Fibroblast of skin of left quadriceps (primary cell): ENCODE measurements at regions not wholly inside any gene's neighbourhood (a gene's known extent, or its start where the extent isn't known, plus 50 kb on each side); places are given as distances from the start of the nearest gene placed in this dataset.
"Not testable (repeated sequence)": the region's sequence is repeated elsewhere in the genome, so short reads cannot be mapped to it uniquely, and the experiment has no call there.

Experiments
- DNase-seq, 2 experiments: peaks; one replicate each; pipeline ENCODE4 v3.0.0-alpha.2; 2013; ENCODE audit warnings: low read depth in 2 of 2

DNA sequence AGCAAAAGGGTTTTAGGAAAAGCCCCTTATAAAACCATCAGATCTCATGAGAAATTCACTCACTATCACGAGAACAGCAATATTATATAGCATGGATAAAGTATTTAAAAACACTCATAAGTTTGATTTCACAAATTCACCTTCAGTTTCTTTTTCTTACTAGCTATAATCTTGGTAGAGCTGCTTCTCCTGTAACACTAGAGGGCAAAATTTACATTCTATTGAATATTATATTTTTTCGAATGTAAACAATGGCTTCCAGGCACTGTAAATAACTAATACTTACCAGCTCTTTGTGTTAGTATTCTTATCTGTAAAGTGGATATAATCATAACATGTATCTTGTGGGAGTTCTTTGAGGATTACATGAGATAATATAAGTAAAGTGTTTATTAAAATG is 259.6 kb downstream of the CCER1 start:
- DNase-seq, result no peak

- no peak for DNase-seq
Measured at GRCh38 chr12:90690120-90690519, 264.9 kb downstream of the CCER1 start.

- not testable (repeated sequence) for DNase-seq
Measured at GRCh38 chr12:90687682-90688081, 267.3 kb downstream of the CCER1 start.

DNA sequence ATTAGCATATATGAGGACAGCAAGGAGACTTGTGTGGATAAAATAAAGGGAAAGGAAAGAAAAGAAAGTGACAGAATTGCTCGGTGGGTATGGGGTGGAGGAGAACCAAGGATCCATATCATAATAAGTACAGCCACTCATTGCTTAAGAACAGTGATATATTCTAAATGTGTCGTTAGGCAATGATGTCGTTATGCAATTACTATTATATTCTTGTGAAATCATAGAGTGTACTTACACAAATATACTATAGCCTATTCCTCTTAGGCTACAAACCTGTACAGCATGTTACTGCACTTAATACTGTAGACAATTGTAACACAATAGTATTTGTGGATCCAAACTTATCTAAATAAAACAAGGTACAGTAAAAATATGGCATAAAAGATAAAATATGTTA is 271.1 kb downstream of the CCER1 start:
- no peak for DNase-seq

DNA sequence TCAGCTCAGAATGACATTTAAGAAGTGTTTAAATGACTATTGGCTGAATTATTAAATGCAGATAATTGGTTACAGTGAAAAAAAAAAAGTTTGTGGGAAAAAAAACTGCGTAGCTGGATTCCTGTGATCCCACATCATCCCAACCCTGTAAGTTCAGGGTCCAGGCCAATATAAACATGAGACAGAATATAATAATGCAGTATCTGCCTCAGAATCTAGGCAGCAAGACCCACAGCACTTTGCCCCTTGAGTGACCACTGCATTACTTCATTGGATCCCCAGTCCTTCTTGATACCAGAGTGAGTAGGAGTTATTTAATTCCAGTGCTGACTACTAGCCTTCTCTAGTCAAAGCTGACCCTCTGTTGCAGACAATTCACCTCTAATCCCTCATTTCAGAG is 272.6 kb downstream of the CCER1 start:
- peak; percentile 12 to 26 for DNase-seq

GRCh38 chr12:90679674-90680073 is 275.3 kb downstream of the CCER1 start:
- no peak for DNase-seq

GRCh38 chr12:90677552-90677951 is 277.4 kb downstream of the CCER1 start:
- DNase-seq, result no peak

DNA sequence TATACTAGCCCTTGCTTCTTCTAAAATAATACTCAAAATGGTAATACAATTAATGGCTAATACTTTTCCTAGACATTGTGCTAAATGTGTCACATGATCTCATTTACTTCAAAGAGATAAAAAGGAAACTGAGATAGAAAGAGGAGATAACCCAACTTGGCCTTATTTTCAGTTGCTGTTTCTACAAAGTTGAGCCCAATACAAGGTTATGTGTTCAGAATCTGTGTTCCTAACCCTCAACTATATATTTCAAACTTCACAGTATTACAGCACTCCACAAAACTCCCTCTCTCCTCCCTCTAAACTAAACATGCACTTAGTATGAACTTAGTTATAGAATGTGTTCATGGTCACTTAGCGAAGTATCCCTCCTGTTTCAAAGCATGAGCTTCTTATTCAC is 277.9 kb downstream of the CCER1 start:
- no peak for DNase-seq

- no peak for DNase-seq
Measured at GRCh38 chr12:90675106-90675505, 279.9 kb downstream of the CCER1 start.

GRCh38 chr12:90672081-90672480 is 282.9 kb downstream of the CCER1 start:
- no peak for DNase-seq

DNA sequence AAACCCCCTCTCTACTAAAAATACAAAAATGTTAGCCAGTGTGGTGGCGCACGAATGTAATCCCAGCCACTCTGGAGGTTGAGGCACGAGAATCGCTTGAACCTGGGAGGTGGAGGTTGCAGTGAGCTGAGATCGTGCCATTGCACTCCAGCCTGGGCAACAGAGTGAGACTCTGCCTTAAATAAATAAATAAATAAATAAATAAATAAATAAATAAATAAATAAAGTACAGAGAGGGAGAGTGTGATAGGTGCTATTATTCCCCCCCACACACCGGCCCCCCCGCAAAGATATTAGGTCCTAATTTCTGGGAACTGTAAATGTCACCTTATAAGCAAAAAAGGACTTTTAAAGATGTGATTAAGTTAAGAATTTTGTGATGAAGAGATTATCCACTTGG is 291.0 kb downstream of the CCER1 start:
- DNase-seq, result not testable (repeated sequence)

GRCh38 chr12:90659060-90659459 is 295.9 kb downstream of the CCER1 start:
- no peak for DNase-seq

GRCh38 chr12:90653040-90653439 is 301.9 kb downstream of the CCER1 start:
- peak; percentile 9 to 11 for DNase-seq

- DNase-seq, result no peak
Measured at GRCh38 chr12:90652280-90652679, 302.7 kb downstream of the CCER1 start.

DNA sequence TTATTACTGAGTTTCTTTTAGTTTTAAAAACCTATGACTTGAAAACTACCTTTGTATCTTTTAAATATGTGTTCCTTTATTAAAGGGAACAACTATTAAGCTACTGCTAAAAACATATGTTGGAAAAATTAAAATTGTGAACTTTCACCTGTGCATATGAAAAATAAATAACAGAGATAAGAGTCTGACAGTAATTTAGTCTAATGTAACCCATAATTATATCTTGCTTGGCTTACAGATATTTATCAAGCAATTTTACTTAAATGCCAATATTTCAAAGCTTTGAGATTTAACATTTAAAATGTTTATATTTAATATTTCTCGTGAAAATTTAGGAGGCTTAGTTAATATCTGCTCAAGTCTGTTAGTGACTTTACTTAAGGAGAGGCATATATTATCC is 309.8 kb downstream of the CCER1 start:
- DNase-seq, result no peak

- peak; percentile 21 to 25 for DNase-seq
Measured at GRCh38 chr12:90631591-90632212, 323.3 kb downstream of the CCER1 start.

GRCh38 chr12:90630006-90630405 is 325.0 kb downstream of the CCER1 start:
- no peak for DNase-seq

GRCh38 chr12:90628213-90628612 is 326.8 kb downstream of the CCER1 start:
- no peak for DNase-seq

DNA sequence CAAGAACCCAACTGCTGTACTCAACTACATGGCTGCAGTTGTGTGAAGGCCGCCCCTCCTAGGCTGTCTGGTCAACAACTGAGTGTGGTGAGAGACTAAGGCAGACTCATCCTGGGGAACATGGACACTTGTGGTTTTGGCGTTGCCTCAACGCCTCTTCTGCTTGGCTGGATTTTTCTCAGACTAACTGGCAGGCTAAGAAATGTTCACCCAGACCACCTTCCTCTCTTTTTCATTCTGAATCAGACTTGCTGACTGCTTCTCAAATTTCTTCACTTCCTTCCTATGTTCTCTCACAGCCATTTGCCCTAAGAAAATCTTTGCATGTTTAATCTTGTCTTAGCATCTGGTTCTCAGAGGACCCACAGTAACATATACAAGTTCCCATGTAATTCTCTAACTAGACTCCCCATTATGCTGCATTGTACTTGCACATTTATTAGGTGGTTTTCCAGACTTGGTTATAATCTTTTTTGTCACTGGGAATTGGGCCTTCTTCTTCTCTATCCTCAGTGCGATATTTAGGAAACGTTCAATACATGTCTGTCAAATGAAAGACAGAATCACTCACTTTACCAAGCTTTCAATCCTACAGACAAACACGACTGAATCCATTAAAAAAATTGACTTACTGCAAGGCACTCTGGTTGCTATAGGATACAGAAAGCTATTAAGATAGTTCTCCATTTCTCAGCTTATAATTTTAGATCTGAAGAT is 327.6 kb downstream of the CCER1 start:
- no peak for DNase-seq

GRCh38 chr12:90622431-90622830 is 332.5 kb downstream of the CCER1 start:
- no peak for DNase-seq

DNA sequence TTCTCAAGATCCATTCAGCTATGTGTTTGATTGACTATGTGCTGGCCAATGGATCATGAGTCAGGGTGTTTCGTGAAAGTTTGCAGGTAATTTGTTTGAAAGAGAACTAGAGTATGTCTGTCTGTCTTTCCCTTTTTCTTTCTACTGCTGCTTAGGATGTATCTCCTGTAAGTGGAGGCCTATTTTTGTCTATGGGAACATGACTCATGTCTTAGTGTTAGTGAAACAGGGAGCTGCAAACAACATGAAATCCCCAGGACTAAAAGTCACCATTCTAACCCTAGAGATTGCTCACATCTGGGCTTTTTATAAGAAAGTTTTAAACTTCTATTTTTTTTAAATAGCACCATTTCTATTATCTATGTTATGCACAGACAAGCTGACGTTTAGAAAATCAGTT is 333.0 kb downstream of the CCER1 start:
- DNase-seq, result peak in 1 of 2 experiments; percentile 13

DNA sequence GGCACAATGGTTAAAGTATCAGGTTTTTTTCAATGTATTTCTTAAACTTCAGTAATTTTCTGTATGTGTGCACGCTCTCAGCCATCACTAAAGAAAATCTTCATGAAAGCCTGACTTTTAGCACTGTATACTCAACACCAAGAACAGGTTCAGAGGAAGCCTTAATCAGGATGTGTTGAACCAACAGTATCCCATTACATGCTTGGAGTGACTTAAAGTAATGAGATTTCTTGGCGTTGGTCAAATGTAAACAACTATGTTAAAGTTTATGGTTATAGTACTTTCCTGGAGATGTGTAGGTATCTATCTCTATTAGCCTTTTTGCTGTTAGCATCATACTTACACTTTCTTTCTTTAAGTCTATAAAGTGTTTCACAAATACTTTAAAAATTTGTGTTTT is 335.0 kb downstream of the CCER1 start:
- DNase-seq, result no peak

GRCh38 chr12:90618586-90618985 is 336.4 kb downstream of the CCER1 start:
- no peak for DNase-seq

DNA sequence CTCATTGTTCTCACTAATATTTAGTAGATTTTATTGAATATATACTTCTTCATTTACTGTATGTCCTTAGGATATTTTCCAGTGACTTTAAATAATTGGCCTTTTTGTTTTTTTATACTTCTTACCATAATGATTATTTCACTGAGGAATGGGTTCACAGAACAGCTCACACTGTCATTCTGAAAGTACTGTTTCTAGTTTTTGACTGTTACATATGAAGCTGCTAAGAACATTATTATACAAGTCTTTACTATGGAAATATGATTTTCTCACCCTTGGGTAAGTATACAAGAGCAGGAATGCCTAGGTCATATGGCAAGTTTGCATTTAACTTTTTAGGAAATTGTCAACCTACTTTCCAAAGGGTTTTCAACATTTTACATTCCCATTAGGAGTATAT is 343.1 kb downstream of the CCER1 start:
- DNase-seq, result no peak
